HFFc6 (cell line): ENCODE measurements at regions not wholly inside any gene's neighbourhood (a gene's known extent, or its start where the extent isn't known, plus 50 kb on each side); places are given as distances from the start of the nearest gene placed in this dataset.

Source experiments
- DNase-seq: peaks from one replicate; pipeline ENCODE4 v3.0.0-alpha.2; 2018
- H3K27ac Mint-ChIP-seq: 2 replicates; pipeline ENCODE4 v1.8.0; 2020; ENCODE audit warnings: mild to moderate bottlenecking, mixed read lengths
- H3K27me3 Mint-ChIP-seq: 2 replicates; pipeline ENCODE4 v1.8.0; 2021; ENCODE audit warnings: mild to moderate bottlenecking, moderate library complexity, mixed read lengths; ENCODE audit not compliant: insufficient read depth
- H3K36me3 Mint-ChIP-seq: 2 replicates; pipeline ENCODE4 v1.8.0; 2021; ENCODE audit warnings: low read depth, mixed read lengths
- H3K4me1 Mint-ChIP-seq: 2 replicates; pipeline ENCODE4 v1.8.0; 2020; ENCODE audit warnings: low read depth, mixed read lengths
- H3K4me3 Mint-ChIP-seq: 2 replicates; pipeline ENCODE4 v1.8.0; 2020; ENCODE audit warnings: mild to moderate bottlenecking, moderate library complexity, mixed read lengths
- H3K9me3 Mint-ChIP-seq: 2 replicates; pipeline ENCODE4 v1.8.0; 2020; ENCODE audit warnings: mild to moderate bottlenecking, mixed read lengths
- TF ChIP-seq, protein P1 (sequence below): fragments of 200-600 bp; sonication (generic); IDR thresholded peaks from 2 replicates; pipeline ENCODE4 v1.5.0; 2021; ENCODE audit warnings: antibody characterized with exemption, mild to moderate bottlenecking

DNA sequence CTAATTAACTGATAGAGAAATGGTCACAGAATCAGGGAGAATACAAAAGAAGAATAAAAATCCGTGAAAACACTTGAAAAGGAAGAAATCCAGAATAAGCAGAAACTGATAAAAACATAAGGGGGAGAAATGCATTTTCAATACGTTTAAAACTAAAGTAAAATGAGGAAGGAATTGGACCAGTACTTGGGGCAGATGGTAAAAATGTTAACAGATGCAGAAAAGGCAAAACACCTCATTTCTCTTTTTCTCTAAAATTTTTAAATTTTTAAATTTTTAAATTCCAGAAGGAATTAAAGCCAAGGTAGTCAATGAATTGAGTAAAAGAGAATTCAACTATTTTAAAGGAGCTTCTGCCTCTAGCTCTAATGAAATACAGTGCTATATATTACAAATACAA, 353.9 kb downstream of the METTL4 start:
- peaks cover 11% of the 10 kb centered on the region for H3K4me1 Mint-ChIP-seq
- TF ChIP-seq, protein P1, sequence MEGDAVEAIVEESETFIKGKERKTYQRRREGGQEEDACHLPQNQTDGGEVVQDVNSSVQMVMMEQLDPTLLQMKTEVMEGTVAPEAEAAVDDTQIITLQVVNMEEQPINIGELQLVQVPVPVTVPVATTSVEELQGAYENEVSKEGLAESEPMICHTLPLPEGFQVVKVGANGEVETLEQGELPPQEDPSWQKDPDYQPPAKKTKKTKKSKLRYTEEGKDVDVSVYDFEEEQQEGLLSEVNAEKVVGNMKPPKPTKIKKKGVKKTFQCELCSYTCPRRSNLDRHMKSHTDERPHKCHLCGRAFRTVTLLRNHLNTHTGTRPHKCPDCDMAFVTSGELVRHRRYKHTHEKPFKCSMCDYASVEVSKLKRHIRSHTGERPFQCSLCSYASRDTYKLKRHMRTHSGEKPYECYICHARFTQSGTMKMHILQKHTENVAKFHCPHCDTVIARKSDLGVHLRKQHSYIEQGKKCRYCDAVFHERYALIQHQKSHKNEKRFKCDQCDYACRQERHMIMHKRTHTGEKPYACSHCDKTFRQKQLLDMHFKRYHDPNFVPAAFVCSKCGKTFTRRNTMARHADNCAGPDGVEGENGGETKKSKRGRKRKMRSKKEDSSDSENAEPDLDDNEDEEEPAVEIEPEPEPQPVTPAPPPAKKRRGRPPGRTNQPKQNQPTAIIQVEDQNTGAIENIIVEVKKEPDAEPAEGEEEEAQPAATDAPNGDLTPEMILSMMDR = no peak
- no peak overlapping the region for H3K4me3 Mint-ChIP-seq
- no peaks in the 10 kb centered on the region for H3K9me3 Mint-ChIP-seq
- no peaks in the 10 kb centered on the region; the same call in 1 of the 2 replicates for H3K36me3 Mint-ChIP-seq
- no peak overlapping the region for H3K27ac Mint-ChIP-seq
- peaks cover 9% of the 10 kb centered on the region; the same call in 1 of the 2 replicates for H3K27me3 Mint-ChIP-seq
- no peak for DNase-seq

DNA sequence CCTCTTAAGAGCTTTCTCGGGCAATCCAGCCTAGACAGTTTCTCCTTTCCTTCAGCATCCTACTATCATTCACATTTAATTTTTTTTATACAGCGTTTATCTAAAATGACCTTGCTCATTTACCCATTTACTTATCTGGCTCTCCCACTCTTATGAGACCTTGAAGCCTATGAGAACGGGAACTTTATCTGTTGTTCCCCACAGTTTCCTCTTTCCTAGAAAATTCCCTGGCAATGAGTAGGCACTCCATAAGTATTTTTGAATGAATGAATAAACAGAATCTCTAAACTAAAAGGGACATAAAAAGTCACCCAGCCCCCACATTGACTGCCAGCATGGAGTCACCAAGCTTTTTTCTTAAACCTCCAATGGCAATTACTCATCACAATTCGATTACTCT, 353.2 kb downstream of the METTL4 start:
- H3K27ac Mint-ChIP-seq = no peak overlapping the region
- DNase-seq = no peak
- peaks cover 9% of the 10 kb centered on the region; the same call in 1 of the 2 replicates for H3K27me3 Mint-ChIP-seq
- peaks cover 15% of the 10 kb centered on the region for H3K4me1 Mint-ChIP-seq
- TF ChIP-seq, protein P1 = no peak
- no peak overlapping the region for H3K4me3 Mint-ChIP-seq
- H3K9me3 Mint-ChIP-seq = no peaks in the 10 kb centered on the region
- H3K36me3 Mint-ChIP-seq = no peaks in the 10 kb centered on the region; the same call in 1 of the 2 replicates

DNA sequence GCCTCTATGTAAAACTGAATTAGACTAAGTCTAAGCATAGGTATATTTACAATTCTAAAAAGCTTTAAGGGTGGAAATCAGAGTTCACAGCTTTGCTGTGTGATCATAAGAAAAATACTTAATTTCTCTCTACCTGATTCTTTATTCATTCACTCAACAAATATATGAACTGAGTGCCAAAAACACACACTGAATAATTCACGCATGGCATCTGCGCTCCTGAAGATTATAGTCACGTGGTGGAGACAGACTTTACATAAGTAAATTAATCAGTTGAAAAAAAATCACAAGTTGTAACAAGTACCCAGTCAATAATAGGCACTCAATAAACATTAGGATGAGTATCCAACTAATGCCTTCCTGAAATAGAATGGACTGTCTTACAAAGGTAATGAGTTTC, 351.6 kb downstream of the METTL4 start:
- H3K27me3 Mint-ChIP-seq = peaks cover 9% of the 10 kb centered on the region; the same call in 1 of the 2 replicates
- no peaks in the 10 kb centered on the region for H3K36me3 Mint-ChIP-seq
- H3K4me3 Mint-ChIP-seq = no peak overlapping the region
- no peaks in the 10 kb centered on the region for H3K9me3 Mint-ChIP-seq
- TF ChIP-seq, protein P1 = no peak
- H3K27ac Mint-ChIP-seq = no peak overlapping the region
- H3K4me1 Mint-ChIP-seq = peaks cover 25% of the 10 kb centered on the region
- DNase-seq = no peak

DNA sequence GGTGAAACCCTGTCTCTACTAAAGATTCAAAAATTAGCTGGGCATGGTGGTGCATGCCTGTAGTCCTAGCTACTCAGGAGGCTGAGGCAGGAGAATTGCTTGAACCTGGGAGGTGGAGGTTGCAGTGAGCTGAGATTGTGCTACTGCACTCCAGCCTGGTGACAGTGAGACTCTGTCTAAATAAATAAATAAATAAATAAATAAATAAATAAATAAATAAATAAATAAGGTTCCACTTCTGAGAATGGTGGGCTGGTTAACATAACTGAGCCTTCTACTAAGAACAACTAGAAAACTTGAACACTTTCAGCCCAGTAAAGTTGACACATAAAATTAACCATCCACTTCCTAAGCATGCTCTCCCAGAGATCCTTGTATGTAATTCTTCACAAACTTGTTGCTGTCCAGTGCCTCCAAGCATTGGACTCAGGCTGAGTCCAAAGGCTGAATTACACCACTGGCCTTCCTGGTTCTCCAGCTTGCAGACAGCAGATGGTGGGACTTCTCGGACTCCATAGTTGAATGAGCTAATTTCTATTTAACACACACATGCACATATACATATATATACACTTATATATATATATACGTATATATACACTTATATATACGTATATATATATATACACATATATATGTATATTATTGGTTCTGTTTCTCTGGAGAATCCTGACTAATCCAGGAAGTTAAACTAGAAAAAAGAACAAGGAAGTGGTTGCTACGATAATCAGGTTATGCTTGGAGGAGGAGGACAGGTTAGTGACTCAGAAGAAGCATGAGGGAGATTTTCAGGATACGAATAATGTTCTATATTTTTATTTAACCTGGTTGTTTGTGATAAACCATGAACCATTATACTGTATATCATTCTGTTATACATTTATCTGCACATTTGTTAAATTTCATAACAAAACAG, 348.8 kb downstream of the METTL4 start:
- TF ChIP-seq, protein P1 = no peak
- Mint-ChIP-seq H3K36me3 (no peaks in the 10 kb centered on the region), H3K4me1 (peaks cover 31% of the 10 kb centered on the region), H3K4me3 (no peak overlapping the region), H3K27ac (no peak overlapping the region), H3K9me3 (no peaks in the 10 kb centered on the region), H3K27me3 (peaks cover 9% of the 10 kb centered on the region; the same call in 1 of the 2 replicates)
- no peak for DNase-seq

DNA sequence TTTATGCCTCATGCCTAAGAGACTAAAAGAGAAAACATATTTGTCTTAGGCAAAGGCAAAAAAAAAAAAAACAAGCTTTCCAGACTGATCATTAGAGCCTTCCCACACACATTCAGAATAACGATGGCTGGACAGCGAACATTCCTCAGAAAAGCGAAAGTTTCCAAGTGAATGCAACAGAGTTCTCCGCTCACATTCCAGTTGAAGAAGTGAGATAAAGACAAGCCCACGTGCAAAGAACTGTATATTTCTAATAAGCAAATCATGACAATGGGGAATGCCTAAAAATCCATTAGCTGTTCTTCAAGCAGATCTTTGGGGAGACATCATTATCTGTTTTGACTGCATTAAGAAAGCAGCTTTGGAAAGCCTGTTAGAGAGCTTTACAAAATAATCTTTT, 347.9 kb downstream of the METTL4 start:
- Mint-ChIP-seq H3K9me3 (no peaks in the 10 kb centered on the region), H3K4me1 (peaks cover 25% of the 10 kb centered on the region), H3K27ac (no peak overlapping the region), H3K36me3 (no peaks in the 10 kb centered on the region), H3K4me3 (peak overlapping the region; percentile 74), H3K27me3 (peaks cover 5% of the 10 kb centered on the region; the same call in 1 of the 2 replicates)
- TF ChIP-seq, protein P1 = no peak
- no peak for DNase-seq
